CD14-positive monocyte (primary cell): ENCODE measurements at regions not wholly inside any gene's neighbourhood (a gene's known extent, or its start where the extent isn't known, plus 50 kb on each side); places are given as distances from the start of the nearest gene placed in this dataset.

ENCODE experiments used
- DNase-seq, 3 donors: peaks; one replicate each; pipeline ENCODE4 v3.0.0-alpha.2; 2011 to 2022
- H2AFZ ChIP-seq: 2 replicates; pipeline ENCODE4 v1.6.0; 2012; ENCODE audit warnings: mild to moderate bottlenecking, low read depth, low read length, inconsistent platforms; ENCODE audit not compliant: insufficient read depth, poor library complexity, severe bottlenecking
- H3K27ac ChIP-seq, 2 donors: 1 replicate in 1 of 2; 2 replicates in 1 of 2; pipeline ENCODE4 v1.5.1; 2012 to 2013; ENCODE audit warnings: low read length in 2 of 2, control low read depth in 1 of 2, inconsistent platforms in 1 of 2, low read depth in 1 of 2, mild to moderate bottlenecking in 1 of 2
- H3K27me3 ChIP-seq, 2 donors: one replicate each; pipeline versions ENCODE4 v1.6.0 to v1.6.1; 2011 to 2013; ENCODE audit warnings: low read length in 2 of 2; ENCODE audit not compliant: control insufficient read depth in 2 of 2, insufficient read depth in 2 of 2
- H3K36me3 ChIP-seq, 2 donors: replicated peaks in 1 of 2; 1 replicate in 1 of 2; 2 replicates in 1 of 2; pipeline versions ENCODE4 v1.5.1 to v1.6.1; 2012 to 2013; ENCODE audit warnings: low read length in 2 of 2, control low read depth in 1 of 2, inconsistent platforms in 1 of 2, mild to moderate bottlenecking in 1 of 2; ENCODE audit not compliant: insufficient read depth in 2 of 2, control insufficient read depth in 1 of 2
- H3K4me1 ChIP-seq, 2 donors: 1 replicate in 1 of 2; 2 replicates in 1 of 2; pipeline versions ENCODE4 v1.5.1 to v1.6.1; 2012 to 2013; ENCODE audit warnings: low read length in 2 of 2, control low read depth in 1 of 2, inconsistent platforms in 1 of 2, mild to moderate bottlenecking in 1 of 2, moderate library complexity in 1 of 2; ENCODE audit not compliant: insufficient read depth in 2 of 2, control insufficient read depth in 1 of 2
- H3K4me2 ChIP-seq: replicated peaks from 2 replicates; pipeline ENCODE3; 2012; ENCODE audit warnings: low read length, moderate library complexity, mild to moderate bottlenecking; ENCODE audit not compliant: poor library complexity, severe bottlenecking; ENCODE audit errors: extremely low read depth
- H3K4me3 ChIP-seq, 3 experiments: fragments of 200-600 bp in 1 of 3; sonication (generic) in 1 of 3; replicated peaks in 1 of 3; 1 replicate in 2 of 3; 2 replicates in 1 of 3; pipeline ENCODE4 v1.5.1; 2011 to 2013; ENCODE audit warnings: low read length in 3 of 3, mild to moderate bottlenecking in 3 of 3, control low read depth in 2 of 3, low read depth in 2 of 3, inconsistent platforms in 1 of 3, moderate library complexity in 1 of 3
- H3K79me2 ChIP-seq: 2 replicates; pipeline ENCODE4 v1.6.0; 2012; ENCODE audit warnings: mild to moderate bottlenecking, control low read depth, inconsistent platforms, low read length, moderate library complexity; ENCODE audit not compliant: insufficient read depth
- H3K9ac ChIP-seq: 2 replicates; pipeline ENCODE4 v1.6.0; 2017; ENCODE audit warnings: low read length, mild to moderate bottlenecking; ENCODE audit not compliant: insufficient read depth, poor library complexity, severe bottlenecking
- H3K9me3 ChIP-seq, 2 donors: replicated peaks in 1 of 2; 1 replicate in 1 of 2; 2 replicates in 1 of 2; pipeline versions ENCODE4 v1.5.1 to v1.6.1; 2012 to 2013; ENCODE audit warnings: low read length in 2 of 2, control low read depth in 1 of 2; ENCODE audit not compliant: control insufficient read depth in 1 of 2, insufficient read depth in 1 of 2
- H4K20me1 ChIP-seq: 2 replicates; pipeline ENCODE4 v1.6.0; 2012; ENCODE audit warnings: mild to moderate bottlenecking, low read length, control low read depth, moderate library complexity; ENCODE audit not compliant: insufficient read depth
- H3K27ac Mint-ChIP-seq, 7 donors: one replicate each; pipeline ENCODE4 v1.8.0; 2020; ENCODE audit warnings: mild to moderate bottlenecking in 7 of 7, mixed read lengths in 7 of 7, moderate library complexity in 6 of 7, inconsistent platforms in 2 of 7
- H3K27me3 Mint-ChIP-seq, 3 donors: one replicate each; pipeline ENCODE4 v1.8.0; 2021 to 2022; ENCODE audit warnings: low read depth in 3 of 3, mild to moderate bottlenecking in 3 of 3, mixed read lengths in 3 of 3, moderate library complexity in 3 of 3, inconsistent platforms in 1 of 3
- H3K36me3 Mint-ChIP-seq, 2 donors: one replicate each; pipeline ENCODE4 v1.8.0; 2020; ENCODE audit warnings: mixed read lengths in 2 of 2, inconsistent platforms in 1 of 2, mild to moderate bottlenecking in 1 of 2
- H3K4me1 Mint-ChIP-seq: one replicate; pipeline ENCODE4 v1.8.0; 2020; ENCODE audit warnings: mild to moderate bottlenecking, mixed read lengths
- H3K4me3 Mint-ChIP-seq, 2 donors: one replicate each; pipeline ENCODE4 v1.8.0; 2020; ENCODE audit warnings: mild to moderate bottlenecking in 2 of 2, mixed read lengths in 2 of 2, moderate library complexity in 1 of 2
- H3K9me3 Mint-ChIP-seq, 7 donors: one replicate each; pipeline ENCODE4 v1.8.0; 2020 to 2022; ENCODE audit warnings: mixed read lengths in 7 of 7, mild to moderate bottlenecking in 6 of 7, moderate library complexity in 6 of 7, inconsistent platforms in 2 of 7
- CTCF ChIP-seq: fragments of 200-600 bp; IDR thresholded peaks from one replicate; pipeline ENCODE4 v1.8.0; 2022; ENCODE audit warnings: antibody characterized with exemption, mild to moderate bottlenecking
- WGBS: methylation state at CpG from one replicate; pipeline ENCODE4 v1.1.5; 2013; ENCODE audit warnings: missing lambda C conversion rate; ENCODE audit not compliant: insufficient coverage; 5-methylcytosine and 5-hydroxymethylcytosine counted together
- intact Hi-C, 2 donors: fragments of 100-400 bp; cut with micrococcal nuclease; formaldehyde crosslinking; loops; one replicate each; pipeline versions ENCODE4 v1.15.0 to v1.15.1; 2023

- 81% methylated on average over 2 of the region's 4 CpGs for WGBS
- no peak overlapping the region for H3K27ac Mint-ChIP-seq
- peaks cover 0 to 1% (median 0%) of the 10 kb centered on the region in 3 donors for H3K27me3 Mint-ChIP-seq
- TF ChIP-seq CTCF = no peak
- no peaks in the 10 kb centered on the region for H3K4me1 ChIP-seq
- no peak overlapping the region for H2AFZ ChIP-seq
- no peak overlapping the region for H3K9ac ChIP-seq
- H3K9me3 Mint-ChIP-seq = peaks cover 0 to 7% (median 2%) of the 10 kb centered on the region in 7 donors
- H3K36me3 Mint-ChIP-seq = no peaks in the 10 kb centered on the region
- no peaks in the 10 kb centered on the region for H3K27me3 ChIP-seq
- no peak for DNase-seq
- H3K9me3 ChIP-seq = peaks cover 0 to 3% of the 10 kb centered on the region in 2 donors
- no peak overlapping the region for H3K4me3 Mint-ChIP-seq
- no peak overlapping the region for H3K4me2 ChIP-seq
- intact Hi-C loops = no loop called here
- H3K79me2 ChIP-seq = no peaks in the 10 kb centered on the region
- no peak overlapping the region for H3K4me3 ChIP-seq
- no peaks in the 10 kb centered on the region for H4K20me1 ChIP-seq
- no peaks in the 10 kb centered on the region for H3K36me3 ChIP-seq
- no peaks in the 10 kb centered on the region for H3K4me1 Mint-ChIP-seq
- H3K27ac ChIP-seq = no peak overlapping the region
Observed at GRCh38 chr2:220165401-220165800, 538.0 kb downstream of the SLC4A3 start.

DNA sequence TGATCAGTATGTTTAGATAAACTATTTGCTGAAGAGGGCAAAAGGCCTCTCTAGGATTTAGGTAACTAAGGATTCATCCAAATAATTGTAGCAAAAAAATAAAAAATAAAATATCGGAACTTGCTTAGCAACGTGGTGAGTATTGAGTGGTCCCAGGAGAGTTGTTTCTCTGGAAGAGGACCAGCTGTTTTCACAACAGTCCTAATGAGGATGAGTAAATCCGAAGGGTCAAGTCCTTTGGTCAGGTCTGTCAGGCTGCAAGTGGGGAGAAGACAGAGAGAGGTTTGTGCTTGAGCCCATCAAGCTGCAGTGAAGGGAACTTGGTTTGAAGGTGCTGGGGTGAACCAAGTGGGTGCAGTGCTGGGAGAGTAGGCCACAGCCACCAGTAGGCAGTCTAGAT is 539.2 kb downstream of the SLC4A3 start:
- intact Hi-C loops = no loop called here
- H3K27ac ChIP-seq = no peak overlapping the region
- no peaks in the 10 kb centered on the region for H3K79me2 ChIP-seq
- peaks cover 0 to 10% (median 4%) of the 10 kb centered on the region in 7 donors for H3K9me3 Mint-ChIP-seq
- H3K4me2 ChIP-seq = no peak overlapping the region
- H3K4me1 Mint-ChIP-seq = no peaks in the 10 kb centered on the region
- no peaks in the 10 kb centered on the region for H3K4me1 ChIP-seq
- H4K20me1 ChIP-seq = no peaks in the 10 kb centered on the region
- no peaks in the 10 kb centered on the region for H3K36me3 ChIP-seq
- no peak for TF ChIP-seq CTCF
- H2AFZ ChIP-seq = no peak overlapping the region
- H3K27ac Mint-ChIP-seq = no peak overlapping the region
- WGBS = 68% methylated on average over 3 of the region's 3 CpGs
- H3K4me3 ChIP-seq = no peak overlapping the region
- no peaks in the 10 kb centered on the region for H3K36me3 Mint-ChIP-seq
- H3K4me3 Mint-ChIP-seq = no peak overlapping the region
- peaks cover 0 to 1% (median 0%) of the 10 kb centered on the region in 3 donors for H3K27me3 Mint-ChIP-seq
- H3K9ac ChIP-seq = no peak overlapping the region
- H3K9me3 ChIP-seq = peaks cover 3 to 6% of the 10 kb centered on the region in 2 donors
- no peak for DNase-seq
- no peaks in the 10 kb centered on the region for H3K27me3 ChIP-seq
